22Rv1 (cell line): ENCODE measurements at regions not wholly inside any gene's neighbourhood (a gene's known extent, or its start where the extent isn't known, plus 50 kb on each side); places are given as distances from the start of the nearest gene placed in this dataset.

Experiments used
- CTCF ChIP-seq: fragments of 450-650 bp; IDR thresholded peaks from 2 replicates; pipeline ENCODE4 v1.5.1; 2017; ENCODE audit warnings: mild to moderate bottlenecking
- ZFX ChIP-seq: fragments of 450-650 bp; IDR thresholded peaks from 2 replicates; pipeline ENCODE4 v1.6.1; 2017; ENCODE audit warnings: antibody characterized with exemption, borderline replicate concordance

- TF ChIP-seq CTCF (no peak), ZFX (no peak)
Measured at GRCh38 chr3:88263417-88264100, 113.8 kb downstream of the C3orf38 start.
